ENCODE measurements at regions not wholly inside any gene's neighbourhood (a gene's known extent, or its start where the extent isn't known, plus 50 kb on each side); places are given as distances from the start of the nearest gene placed in this dataset.

- H3K27me3 Mint-ChIP-seq (ENCODE audit: low read depth): peaks cover 2% of the 10 kb centered on the region
- no peak overlapping the region for H3K4me3 Mint-ChIP-seq
- ATAC-seq: no peak
- H3K4me1 Mint-ChIP-seq (ENCODE audit: low read depth): no peaks in the 10 kb centered on the region
- H3K9me3 Mint-ChIP-seq: peaks cover 26% of the 10 kb centered on the region
- no peak for DNase-seq
- no peaks in the 10 kb centered on the region for H3K36me3 Mint-ChIP-seq (ENCODE audit: insufficient read depth)
Measured at GRCh38 chr2:217142649-217143266, 282.9 kb upstream of the TNP1 start.

GRCh38 chr2:217138284-217138683, 278.4 kb upstream of the TNP1 start:
- Mint-ChIP-seq H3K36me3 (ENCODE audit: insufficient read depth) (no peaks in the 10 kb centered on the region), H3K4me3 (no peak overlapping the region), H3K27me3 (ENCODE audit: low read depth) (peaks cover 4% of the 10 kb centered on the region), H3K4me1 (ENCODE audit: low read depth) (no peaks in the 10 kb centered on the region), H3K9me3 (peaks cover 39% of the 10 kb centered on the region)
- no peak for ATAC-seq
- DNase-seq: no peak

GRCh38 chr2:217127744-217128143, 267.9 kb upstream of the TNP1 start:
- H3K4me3 Mint-ChIP-seq: no peak overlapping the region
- no peaks in the 10 kb centered on the region for H3K36me3 Mint-ChIP-seq (ENCODE audit: insufficient read depth)
- H3K9me3 Mint-ChIP-seq: peaks cover 7% of the 10 kb centered on the region
- no peaks in the 10 kb centered on the region for H3K4me1 Mint-ChIP-seq (ENCODE audit: low read depth)
- ATAC-seq (no peak), DNase-seq (no peak)
- peaks cover 2% of the 10 kb centered on the region for H3K27me3 Mint-ChIP-seq (ENCODE audit: low read depth)

- H3K36me3 Mint-ChIP-seq (ENCODE audit: insufficient read depth): no peaks in the 10 kb centered on the region
- no peaks in the 10 kb centered on the region for H3K4me1 Mint-ChIP-seq (ENCODE audit: low read depth)
- peaks cover 2% of the 10 kb centered on the region for H3K27me3 Mint-ChIP-seq (ENCODE audit: low read depth)
- no peak overlapping the region for H3K4me3 Mint-ChIP-seq
- no peak for ATAC-seq
- DNase-seq: no peak
- H3K9me3 Mint-ChIP-seq: peaks cover 4% of the 10 kb centered on the region
Measured at GRCh38 chr2:217125014-217125413, 265.1 kb upstream of the TNP1 start.

- H3K27me3 Mint-ChIP-seq (ENCODE audit: low read depth): peaks cover 2% of the 10 kb centered on the region
- ATAC-seq (no peak), DNase-seq (no peak)
- H3K36me3 Mint-ChIP-seq (ENCODE audit: insufficient read depth): no peaks in the 10 kb centered on the region
- peaks cover 4% of the 10 kb centered on the region for H3K9me3 Mint-ChIP-seq
- H3K4me3 Mint-ChIP-seq: no peak overlapping the region
- no peaks in the 10 kb centered on the region for H3K4me1 Mint-ChIP-seq (ENCODE audit: low read depth)
Measured at GRCh38 chr2:217124050-217124449, 264.2 kb upstream of the TNP1 start.

- Mint-ChIP-seq H3K27me3 (ENCODE audit: low read depth) (peaks cover 4% of the 10 kb centered on the region), H3K9me3 (no peaks in the 10 kb centered on the region), H3K4me3 (no peak overlapping the region), H3K4me1 (ENCODE audit: low read depth) (no peaks in the 10 kb centered on the region), H3K36me3 (ENCODE audit: insufficient read depth) (no peaks in the 10 kb centered on the region)
- DNase-seq (no peak), ATAC-seq (no peak)
Measured at GRCh38 chr2:217121565-217121964, 261.7 kb upstream of the TNP1 start.

- Mint-ChIP-seq H3K4me1 (ENCODE audit: low read depth) (no peaks in the 10 kb centered on the region), H3K27me3 (ENCODE audit: low read depth) (peaks cover 6% of the 10 kb centered on the region), H3K36me3 (ENCODE audit: insufficient read depth) (no peaks in the 10 kb centered on the region), H3K9me3 (no peaks in the 10 kb centered on the region), H3K4me3 (no peak overlapping the region)
- DNase-seq (no peak), ATAC-seq (no peak)
Measured at GRCh38 chr2:217120429-217120828, 260.6 kb upstream of the TNP1 start.

- Mint-ChIP-seq H3K27me3 (ENCODE audit: low read depth) (peaks cover 6% of the 10 kb centered on the region), H3K9me3 (no peaks in the 10 kb centered on the region), H3K4me1 (ENCODE audit: low read depth) (no peaks in the 10 kb centered on the region), H3K36me3 (ENCODE audit: insufficient read depth) (no peaks in the 10 kb centered on the region), H3K4me3 (no peak overlapping the region)
- ATAC-seq (no peak), DNase-seq (no peak)
Measured at GRCh38 chr2:217118559-217119284, 258.9 kb upstream of the TNP1 start.

GRCh38 chr2:217117523-217117922, 257.7 kb upstream of the TNP1 start:
- H3K27me3 Mint-ChIP-seq (ENCODE audit: low read depth): peaks cover 4% of the 10 kb centered on the region
- ATAC-seq: no peak
- DNase-seq: no peak
- H3K4me3 Mint-ChIP-seq: no peak overlapping the region
- H3K4me1 Mint-ChIP-seq (ENCODE audit: low read depth): no peaks in the 10 kb centered on the region
- H3K36me3 Mint-ChIP-seq (ENCODE audit: insufficient read depth): no peaks in the 10 kb centered on the region
- H3K9me3 Mint-ChIP-seq: no peaks in the 10 kb centered on the region

- Mint-ChIP-seq H3K27me3 (ENCODE audit: low read depth) (peaks cover 4% of the 10 kb centered on the region), H3K4me3 (no peak overlapping the region), H3K9me3 (no peaks in the 10 kb centered on the region), H3K4me1 (ENCODE audit: low read depth) (no peaks in the 10 kb centered on the region), H3K36me3 (ENCODE audit: insufficient read depth) (no peaks in the 10 kb centered on the region)
- ATAC-seq (no peak), DNase-seq (no peak)
Measured at GRCh38 chr2:217116610-217117009, 256.7 kb upstream of the TNP1 start.

- Mint-ChIP-seq H3K36me3 (ENCODE audit: insufficient read depth) (no peaks in the 10 kb centered on the region), H3K9me3 (no peaks in the 10 kb centered on the region), H3K4me1 (ENCODE audit: low read depth) (no peaks in the 10 kb centered on the region), H3K4me3 (no peak overlapping the region), H3K27me3 (ENCODE audit: low read depth) (peaks cover 7% of the 10 kb centered on the region)
- DNase-seq: no peak
- no peak for ATAC-seq
Measured at GRCh38 chr2:217114117-217114516, 254.3 kb upstream of the TNP1 start.

- Mint-ChIP-seq H3K4me3 (no peak overlapping the region), H3K9me3 (no peaks in the 10 kb centered on the region), H3K4me1 (ENCODE audit: low read depth) (no peaks in the 10 kb centered on the region), H3K36me3 (ENCODE audit: insufficient read depth) (no peaks in the 10 kb centered on the region), H3K27me3 (ENCODE audit: low read depth) (peaks cover 5% of the 10 kb centered on the region)
- no peak for ATAC-seq
- DNase-seq: no peak
Measured at GRCh38 chr2:217113491-217113890, 253.6 kb upstream of the TNP1 start.

GRCh38 chr2:217110550-217110949, 250.7 kb upstream of the TNP1 start:
- DNase-seq (no peak), ATAC-seq (no peak)
- H3K4me1 Mint-ChIP-seq (ENCODE audit: low read depth): no peaks in the 10 kb centered on the region

GRCh38 chr2:217108575-217109027, 248.7 kb upstream of the TNP1 start:
- no peak for DNase-seq
- ATAC-seq: no peak
- Mint-ChIP-seq H3K36me3 (ENCODE audit: insufficient read depth) (no peaks in the 10 kb centered on the region), H3K4me3 (no peak overlapping the region), H3K9me3 (no peaks in the 10 kb centered on the region), H3K27me3 (ENCODE audit: low read depth) (peaks cover 3% of the 10 kb centered on the region), H3K4me1 (ENCODE audit: low read depth) (no peaks in the 10 kb centered on the region)

More at GRCh38 chr2:217110550-217110949, 250.7 kb upstream of the TNP1 start:
- no peaks in the 10 kb centered on the region for H3K36me3 Mint-ChIP-seq (ENCODE audit: insufficient read depth)
- H3K27me3 Mint-ChIP-seq (ENCODE audit: low read depth): peaks cover 3% of the 10 kb centered on the region
- no peaks in the 10 kb centered on the region for H3K9me3 Mint-ChIP-seq
- H3K4me3 Mint-ChIP-seq: no peak overlapping the region

GRCh38 chr2:217108086-217108485, 248.2 kb upstream of the TNP1 start:
- peaks cover 3% of the 10 kb centered on the region for H3K27me3 Mint-ChIP-seq (ENCODE audit: low read depth)
- H3K4me1 Mint-ChIP-seq (ENCODE audit: low read depth): no peaks in the 10 kb centered on the region
- H3K9me3 Mint-ChIP-seq: no peaks in the 10 kb centered on the region
- DNase-seq: no peak
- H3K4me3 Mint-ChIP-seq: no peak overlapping the region
- no peak for ATAC-seq
- H3K36me3 Mint-ChIP-seq (ENCODE audit: insufficient read depth): no peaks in the 10 kb centered on the region

All from activated T-cell treated with anti-CD3 and anti-CD28 coated beads, Interleukin-2, amount 50 U/mL, for 4 hours (primary cell).